ENCODE measurements at regions not wholly inside any gene's neighbourhood (a gene's known extent, or its start where the extent isn't known, plus 50 kb on each side); places are given as distances from the start of the nearest gene placed in this dataset.

GRCh38 chr7:46912692-46913091 is 669.2 kb downstream of the TNS3 start:
- H2BK120ac ChIP-seq (replicated peaks; ENCODE audit: low read depth, low read length) = no peak overlapping the region
- no peaks in the 10 kb centered on the region for H3K4me1 ChIP-seq (replicated peaks in 1 of 4; ENCODE audit: control insufficient read depth in 3 of 4, insufficient read depth in 4 of 4, low read length in 3 of 4)
- no peak overlapping the region for H3K18ac ChIP-seq (ENCODE audit: extremely low read depth, low read length)
- no peaks in the 10 kb centered on the region for H3K79me2 ChIP-seq (ENCODE audit: control insufficient read depth in 1 of 2, insufficient read depth in 2 of 2, low read length in 2 of 2)
- H3K27ac ChIP-seq (ENCODE audit: low read depth, low read length) = no peak overlapping the region
- no peak overlapping the region for H4K8ac ChIP-seq (ENCODE audit: extremely low read depth, insufficient read depth, low read length)
- FAIRE-seq (no peak), DNase-seq (ENCODE audit: low read depth in 1 of 2, low spot score in 2 of 2) (no peak)
- POLR2A ChIA-PET (ENCODE audit: partially characterized antibody) = no interaction called here
- no peak overlapping the region for H2AK5ac ChIP-seq (ENCODE audit: low read depth, low read length)
- H3K9ac ChIP-seq (replicated peaks in 1 of 4; ENCODE audit: extremely low read depth in 1 of 4, low read depth in 3 of 4, low read length in 3 of 4) = no peak overlapping the region
- no peak overlapping the region for H3K23ac ChIP-seq (ENCODE audit: insufficient read length)
- no peak overlapping the region for H2BK15ac ChIP-seq (ENCODE audit: low read length)
- WGBS, 2 experiments (ENCODE audit: extremely low coverage in 1 of 2, insufficient coverage in 1 of 2, insufficient read length in 1 of 2, insufficient replicate concordance in 2 of 2, low coverage in 1 of 2, low lambda C conversion rate in 2 of 2, missing lambda C conversion rate in 1 of 2) = 92% methylated on average over 2 of the region's 2 CpGs; no CpG with 5 or more reads in 1 of the 2 experiments
- H2BK12ac ChIP-seq (ENCODE audit: low read depth, low read length) = no peak overlapping the region
- no peak overlapping the region for H2AFZ ChIP-seq (ENCODE audit: low read length)
- no peak overlapping the region for H2BK5ac ChIP-seq (ENCODE audit: low read depth, low read length)
- no peaks in the 10 kb centered on the region for H3K9me3 ChIP-seq (ENCODE audit: insufficient read depth in 2 of 2, low read depth in 1 of 2, low read length in 1 of 2)
- H3K36me3 ChIP-seq (ENCODE audit: control insufficient read depth in 2 of 4, insufficient read depth in 4 of 4, low read length in 3 of 4) = no peaks in the 10 kb centered on the region
- no peak for TF ChIP-seq E2F6 (IDR thresholded peaks at IDR 0.05)
- TF ChIP-seq POLR2A (IDR thresholded peaks at IDR 0.05; ENCODE audit: control extremely low read depth in 1 of 2, low read depth in 2 of 2, low read length in 2 of 2) = no peak
- no peak for TF ChIP-seq RAD21 (IDR thresholded peaks at IDR 0.05 in 1 of 2, conservative IDR thresholded peaks at IDR 0.05 in 1 of 2; ENCODE audit: low read depth in 2 of 2, low read length in 2 of 2)
- TF ChIP-seq SP2 (IDR thresholded peaks at IDR 0.05; ENCODE audit: low read length) = no peak
- no peak for TF ChIP-seq EZH2 (IDR thresholded peaks at IDR 0.05; ENCODE audit: low read depth, low read length, severe bottlenecking)
- no peak overlapping the region for H3K56ac ChIP-seq (replicated peaks; ENCODE audit: insufficient read length, low read depth, low read length)
- H2BK20ac ChIP-seq (ENCODE audit: low read length) = no peak overlapping the region
- CTCF ChIA-PET (ENCODE audit: partially characterized antibody) = no interaction called here
- no peak overlapping the region for H4K91ac ChIP-seq (replicated peaks; ENCODE audit: insufficient read length, low read length)
- H3K4ac ChIP-seq (replicated peaks; ENCODE audit: insufficient read length, low read depth, low read length) = no peak overlapping the region
- no peaks in the 10 kb centered on the region for H4K20me1 ChIP-seq (replicated peaks in 1 of 2; ENCODE audit: control insufficient read depth in 1 of 2, insufficient read depth in 2 of 2, low read length in 2 of 2)
- no peaks in the 10 kb centered on the region for H3K27me3 ChIP-seq (replicated peaks in 1 of 4; ENCODE audit: control insufficient read depth in 3 of 4, extremely low read depth in 1 of 4, insufficient read depth in 3 of 4, low read length in 3 of 4)
- no peak overlapping the region for H3K4me3 ChIP-seq (ENCODE audit: extremely low read depth in 1 of 4, insufficient read depth in 2 of 4, low read depth in 3 of 4, low read length in 4 of 4)
- no peaks in the 10 kb centered on the region for H3K23me2 ChIP-seq (ENCODE audit: low read depth, low read length)
- no peak overlapping the region for H3K4me2 ChIP-seq (ENCODE audit: insufficient read depth in 1 of 2, low read depth in 2 of 2, low read length in 2 of 2)
- no peak overlapping the region for H4K5ac ChIP-seq (ENCODE audit: insufficient read length, low read depth, low read length)
- no peaks in the 10 kb centered on the region for H3K79me1 ChIP-seq (ENCODE audit: low read depth, low read length)
- H3K14ac ChIP-seq (ENCODE audit: insufficient read length) = no peak overlapping the region

Data from H1 (cell line).